NCI-H510A treated with DMSO at 0.1 percent for 48 hours (cell line): ENCODE measurements at regions not wholly inside any gene's neighbourhood (a gene's known extent, or its start where the extent isn't known, plus 50 kb on each side); places are given as distances from the start of the nearest gene placed in this dataset.
"Not testable (repeated sequence)": the region's sequence is repeated elsewhere in the genome, so short reads cannot be mapped to it uniquely, and the experiment has no call there.

ENCODE experiments used
- DNase-seq: peaks from one replicate; lab custom pipeline; 2025; lab: John Stamatoyannopoulos, UW

DNA sequence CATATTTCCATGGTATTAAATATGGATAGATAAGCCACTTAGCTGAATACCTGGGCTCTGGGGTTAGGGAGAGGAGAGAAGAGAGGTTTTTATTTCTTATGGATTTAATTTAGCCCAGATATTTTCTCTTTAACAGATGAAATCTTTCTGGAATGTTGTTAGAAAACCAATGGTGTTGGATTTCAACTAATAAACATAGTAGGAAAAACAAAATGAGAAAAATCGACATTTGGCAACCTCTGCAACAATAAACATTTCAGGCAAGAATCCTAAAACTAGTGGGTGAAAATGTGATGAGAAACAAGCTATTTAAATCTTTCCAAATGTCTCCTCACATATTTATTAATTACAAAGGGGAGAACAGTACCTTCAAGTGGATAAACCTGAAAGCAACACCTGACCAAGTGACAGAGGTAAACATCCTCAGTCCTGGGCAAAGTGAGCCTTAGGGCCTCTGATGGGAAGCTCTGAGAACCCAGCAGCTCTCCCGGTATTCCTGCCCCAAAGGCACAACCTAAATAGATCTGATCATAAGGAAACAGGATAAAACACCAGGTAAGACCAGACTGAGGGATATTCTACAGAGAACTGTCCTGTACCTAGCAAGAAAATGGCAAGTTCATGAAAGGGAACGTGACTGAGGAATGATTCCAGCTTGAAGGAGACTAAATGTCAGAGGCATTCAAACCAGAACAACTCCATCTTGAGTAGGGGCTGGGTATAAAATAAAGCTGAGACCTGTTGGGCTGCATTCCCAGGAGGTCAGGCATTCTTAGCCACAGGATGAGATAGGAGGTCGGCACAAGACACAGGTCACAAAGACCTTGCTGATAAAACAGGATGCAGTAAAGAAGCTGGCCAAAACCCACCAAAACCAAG is 163.7 kb downstream of the ESM1 start:
- no peak for DNase-seq

DNA sequence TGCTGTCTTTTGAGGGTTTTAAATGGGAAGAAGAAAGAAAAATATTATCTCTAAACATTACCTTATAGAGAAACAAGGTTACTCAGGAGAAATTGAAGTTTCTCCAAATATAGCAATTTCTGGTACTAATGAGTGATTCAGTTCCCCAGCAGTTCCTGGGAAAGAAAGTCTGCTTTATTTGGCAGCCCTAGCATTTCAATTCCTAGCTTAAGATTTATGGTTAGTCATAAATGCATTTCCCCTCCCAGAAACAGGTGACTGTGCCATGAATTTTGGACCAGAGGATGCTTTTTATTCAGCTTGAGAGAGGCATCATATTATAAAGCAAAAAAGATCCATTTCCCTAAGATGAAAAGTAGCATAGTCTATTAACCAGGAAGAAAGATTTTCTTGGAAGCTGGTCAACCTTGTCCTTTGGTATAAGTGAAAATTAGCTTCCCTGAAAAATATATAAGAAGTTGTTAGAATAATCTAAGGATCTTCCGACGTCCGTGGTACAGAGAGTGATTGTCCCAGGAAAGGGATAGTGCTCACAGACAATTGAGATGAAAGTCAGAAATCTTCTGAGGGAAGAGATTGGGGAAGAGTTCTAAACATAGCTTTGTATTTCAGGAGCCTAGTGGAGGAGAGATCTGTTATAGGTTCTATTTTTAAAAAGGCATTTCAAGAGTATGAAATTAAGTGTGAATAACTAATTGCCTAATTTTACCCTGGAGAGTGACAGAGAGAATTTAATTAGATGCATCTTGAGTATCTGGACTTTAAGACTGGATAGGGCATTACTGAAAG is 164.9 kb downstream of the ESM1 start:
- DNase-seq, result no peak

DNA sequence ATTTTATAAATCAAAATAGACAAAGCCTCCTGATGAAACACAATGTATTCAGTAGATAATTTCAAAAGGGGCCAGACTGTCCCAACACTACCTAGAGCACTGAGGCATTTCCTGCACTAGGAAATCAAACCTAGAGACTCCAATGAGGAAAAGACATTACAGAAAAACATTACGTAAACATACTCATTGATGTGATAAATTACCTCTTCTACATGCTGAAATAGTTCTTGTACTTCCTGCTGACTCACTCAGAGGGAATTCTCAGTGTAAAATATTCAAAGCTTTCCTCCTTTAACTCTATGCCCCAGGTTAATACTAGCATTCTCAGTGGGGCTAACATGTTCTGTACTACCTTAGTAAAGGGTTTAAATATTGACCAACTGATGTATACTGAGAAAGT is 178.0 kb downstream of the ESM1 start:
- DNase-seq, result no peak

DNA sequence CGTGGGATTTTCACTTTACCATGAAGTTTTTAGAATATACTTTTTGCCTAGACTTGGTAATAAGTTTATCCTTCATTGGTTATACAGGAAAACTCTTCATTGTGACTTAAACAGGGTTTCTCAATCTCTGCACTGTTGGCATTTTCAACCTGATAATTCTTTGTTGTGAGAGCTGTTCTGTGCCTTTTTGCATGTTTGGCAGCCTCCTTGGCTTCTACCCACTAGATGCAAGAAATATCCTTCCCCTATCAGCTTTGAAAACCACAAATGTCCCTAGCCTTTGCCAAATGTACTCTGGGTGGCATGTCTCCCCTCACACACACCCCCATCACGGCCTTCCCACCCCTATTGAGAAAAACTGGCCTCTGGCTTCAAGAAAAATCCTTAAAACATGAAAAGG is 180.9 kb downstream of the ESM1 start:
- DNase-seq, result no peak

DNA sequence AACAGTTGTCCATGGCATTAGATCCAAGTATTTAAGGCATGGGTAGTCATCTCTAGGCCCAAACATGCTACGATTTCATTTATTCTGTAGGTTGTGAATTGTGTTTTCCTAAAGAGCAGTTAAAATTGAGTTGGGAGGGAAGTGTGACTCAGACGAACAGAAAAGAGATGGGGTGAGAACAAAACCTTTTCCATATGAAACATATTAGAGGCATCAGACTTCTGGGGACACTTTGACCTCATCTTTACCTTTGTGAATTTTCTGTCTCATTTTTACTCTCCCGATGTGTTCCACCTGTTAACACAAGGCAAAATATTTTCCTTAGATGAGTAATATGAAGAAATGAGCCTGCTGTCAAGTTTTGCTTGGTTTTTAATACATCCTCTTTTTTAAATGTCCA is 181.3 kb downstream of the ESM1 start:
- no peak for DNase-seq

DNA sequence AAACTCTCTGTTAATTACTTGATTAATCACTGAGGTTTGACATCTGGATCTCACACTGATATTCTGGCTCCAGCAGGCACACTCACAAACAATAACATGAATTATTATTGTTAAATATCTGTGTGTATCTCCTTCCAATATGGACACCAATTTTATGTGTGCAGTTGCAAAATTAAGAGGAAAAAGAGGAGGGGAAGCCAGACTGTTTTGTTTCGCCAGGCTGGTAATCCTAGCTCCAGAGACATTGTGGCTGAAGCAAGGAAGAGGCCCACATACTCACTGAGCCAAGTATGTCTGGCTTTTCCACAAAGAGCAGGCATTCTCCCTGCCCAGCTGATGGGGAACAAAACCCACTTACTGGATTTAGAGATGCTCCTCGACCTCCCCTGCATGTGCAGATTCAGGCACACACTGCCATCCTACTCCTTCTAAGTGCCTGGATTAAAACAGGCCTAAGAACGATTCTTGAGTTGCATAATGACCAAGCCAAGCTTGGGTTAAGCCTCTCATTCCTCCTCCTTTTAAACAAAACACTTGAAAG is 181.9 kb downstream of the ESM1 start:
- DNase-seq, result no peak

DNA sequence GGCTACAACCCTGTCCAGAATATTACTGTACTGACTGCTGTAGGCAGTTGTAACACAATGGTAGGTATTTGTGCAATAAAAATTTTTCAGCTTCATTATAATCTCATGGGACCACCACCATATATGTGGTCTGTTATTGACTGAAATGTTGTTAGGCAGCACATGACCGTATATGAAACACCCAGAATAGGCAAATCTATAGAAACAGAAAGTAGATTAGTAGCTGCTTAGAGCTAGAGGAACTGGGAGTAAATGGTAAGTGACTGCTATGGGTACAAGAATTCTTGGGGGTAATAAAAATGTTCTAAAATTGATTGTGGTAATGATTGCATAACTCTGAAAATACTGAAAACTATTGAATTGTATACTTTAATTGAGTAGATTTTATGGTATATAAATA is 185.7 kb downstream of the ESM1 start:
- no peak for DNase-seq

DNA sequence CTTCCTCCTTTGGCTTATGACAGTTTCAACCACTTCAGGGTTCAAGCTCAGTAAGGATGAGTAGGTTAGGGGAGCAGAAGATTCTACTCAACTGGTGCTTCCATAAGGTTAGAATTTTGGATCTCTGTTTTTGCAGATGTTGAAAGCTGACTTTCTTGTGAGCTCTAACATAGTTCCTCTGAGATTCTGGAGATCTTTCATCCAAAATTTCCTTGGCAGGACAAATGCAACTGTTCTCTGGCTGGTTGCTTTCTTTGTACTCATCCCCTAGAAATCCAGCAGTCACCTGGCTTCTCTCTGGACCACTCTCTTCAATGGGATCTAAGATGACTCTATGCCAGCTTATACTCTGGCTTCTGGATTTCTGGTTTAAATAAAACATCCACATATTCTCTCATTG is 189.6 kb downstream of the ESM1 start:
- DNase-seq, result no peak

DNA sequence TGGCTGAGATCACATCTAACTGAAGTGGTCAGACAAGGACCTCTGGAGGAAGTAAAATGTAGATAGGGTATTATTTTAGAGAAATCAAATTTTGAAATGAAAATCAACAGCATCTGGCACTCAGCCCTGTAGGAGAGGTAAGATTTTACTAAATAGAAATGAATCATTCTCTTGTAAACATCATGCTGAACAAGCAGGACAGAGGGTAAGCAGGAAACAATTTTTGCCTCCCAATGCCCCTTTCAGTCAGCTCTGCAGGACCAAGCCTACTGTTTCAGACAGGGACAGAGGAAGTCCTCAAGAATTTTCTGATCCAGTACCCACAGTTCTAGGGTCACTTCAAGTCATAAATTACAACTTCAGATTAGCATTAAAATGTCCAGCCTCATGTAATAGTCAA is 190.1 kb downstream of the ESM1 start:
- DNase-seq, result no peak

DNA sequence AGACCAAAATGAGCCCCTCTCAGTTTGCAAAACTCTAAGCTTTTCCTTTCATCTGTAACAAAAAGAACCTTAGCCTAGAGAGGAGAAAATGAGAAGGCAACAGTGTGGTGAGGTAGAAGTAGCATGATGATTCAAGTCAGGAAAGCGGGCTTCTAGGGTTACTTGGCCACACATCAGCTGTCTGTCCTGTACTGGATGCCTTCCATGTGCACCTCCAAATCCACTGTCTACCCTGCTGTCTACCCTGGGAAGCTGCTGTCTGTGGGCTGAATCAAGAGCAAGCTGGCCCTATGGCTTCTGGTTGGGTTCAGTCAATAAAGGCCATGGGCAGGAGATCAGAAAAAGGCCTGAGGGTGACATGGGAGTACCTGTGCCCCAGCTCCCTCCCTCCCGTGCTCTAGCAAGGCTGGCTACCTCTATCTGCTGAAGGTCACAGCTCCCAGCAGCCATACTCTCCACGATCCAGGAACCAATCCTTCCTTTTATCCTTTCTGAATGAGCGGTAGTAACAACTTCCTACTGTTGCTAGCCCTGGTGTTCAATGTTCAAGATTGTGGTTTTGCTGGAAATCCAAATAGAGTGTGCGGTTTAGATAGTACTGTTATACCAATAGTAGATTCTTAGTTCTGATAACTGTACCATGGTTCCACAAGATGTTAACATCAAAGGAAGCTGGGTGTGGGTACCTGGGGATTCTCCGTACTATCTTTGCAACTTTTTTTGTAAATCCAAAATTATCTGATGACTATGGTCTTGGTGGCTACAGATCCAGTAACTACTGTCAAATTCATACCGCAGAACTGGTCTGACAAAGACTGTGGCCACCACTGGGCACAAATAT is 191.0 kb downstream of the ESM1 start:
- DNase-seq, result no peak

DNA sequence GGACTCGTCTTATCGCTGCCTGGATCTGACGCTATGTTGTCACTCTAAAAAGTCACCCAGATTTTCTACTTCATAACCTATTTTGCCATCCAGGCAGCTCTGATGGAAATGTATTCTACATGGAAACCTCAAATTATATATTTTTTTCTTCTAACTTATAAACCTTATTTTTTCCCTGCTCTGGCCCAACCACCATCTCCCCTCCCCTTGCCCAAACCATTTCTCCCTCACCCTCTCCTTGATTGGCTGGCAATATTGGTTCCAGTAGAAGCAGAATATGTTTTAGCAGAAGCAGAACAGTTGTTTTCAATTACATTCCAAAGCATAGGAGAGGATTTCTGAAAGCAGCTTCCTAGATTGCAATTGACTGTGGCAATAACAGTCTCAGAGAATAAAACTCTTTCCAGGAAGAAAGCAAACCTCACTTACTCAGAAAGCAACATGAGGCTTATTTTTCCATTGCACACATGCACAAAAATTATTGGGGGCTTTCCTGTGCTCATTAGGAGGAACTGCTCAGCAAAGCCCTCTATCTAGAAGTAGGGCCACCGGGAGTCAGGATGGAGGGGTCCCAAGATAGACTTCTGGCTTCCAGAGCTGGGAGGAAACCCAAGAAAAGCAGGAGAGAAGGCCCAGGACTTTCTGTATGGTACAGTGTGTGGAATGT is 191.8 kb downstream of the ESM1 start:
- no peak for DNase-seq

DNA sequence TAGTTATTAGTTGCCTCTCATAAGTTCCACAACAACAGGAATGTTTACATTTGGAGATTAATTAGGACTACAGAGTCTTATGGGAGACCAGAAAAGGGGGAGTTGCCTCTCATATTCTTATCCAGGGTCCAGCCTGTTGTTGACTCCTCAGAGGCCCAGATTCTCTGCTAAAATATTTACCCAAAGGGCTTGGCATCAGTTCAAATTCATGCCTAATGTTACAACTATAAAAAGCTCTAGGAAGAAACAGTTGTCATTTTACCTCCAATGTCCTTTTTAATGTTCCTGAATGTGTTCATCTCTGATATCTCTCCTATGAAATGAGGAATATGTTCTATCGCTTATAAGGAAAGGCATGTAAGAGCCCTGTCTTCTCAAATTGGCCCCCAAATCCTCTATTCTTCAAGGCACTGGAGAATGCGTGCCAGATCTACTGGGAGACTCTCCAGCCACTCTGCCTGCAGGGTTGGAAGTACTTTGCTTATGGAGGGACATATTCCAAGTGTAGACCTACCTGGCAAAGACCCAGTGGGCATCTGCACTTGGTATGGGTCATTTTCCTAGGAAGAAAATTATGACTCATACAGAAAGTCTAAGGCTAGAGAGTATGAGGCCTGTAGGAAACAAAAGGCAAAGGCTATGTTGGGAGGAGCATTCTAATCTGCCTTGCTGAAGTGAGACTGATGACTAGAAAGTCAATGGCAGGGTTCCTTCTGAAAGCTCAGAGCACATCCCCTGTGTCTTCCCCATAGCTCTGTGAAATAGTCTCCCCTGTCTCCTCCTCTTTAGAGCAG is 192.6 kb downstream of the ESM1 start:
- DNase-seq, result no peak

DNA sequence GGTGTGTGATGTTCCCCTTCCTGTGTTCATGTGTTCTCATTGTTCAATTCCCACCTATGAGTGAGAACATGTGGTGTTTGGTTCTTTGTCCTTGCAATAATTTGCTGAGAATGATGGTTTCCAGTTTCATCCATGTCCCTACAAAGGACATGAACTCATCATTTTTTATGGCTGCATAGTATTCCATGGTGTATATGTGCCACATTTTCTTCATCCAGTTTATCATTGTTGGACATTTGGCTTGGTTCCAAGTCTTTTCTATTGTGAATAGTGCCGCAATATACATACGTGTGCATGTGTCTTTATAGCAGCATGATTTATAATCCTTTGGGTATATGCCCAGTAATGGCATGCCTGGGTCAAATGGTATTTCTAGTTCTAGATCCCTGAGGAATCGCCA is 197.5 kb downstream of the ESM1 start:
- not testable (repeated sequence) for DNase-seq

DNA sequence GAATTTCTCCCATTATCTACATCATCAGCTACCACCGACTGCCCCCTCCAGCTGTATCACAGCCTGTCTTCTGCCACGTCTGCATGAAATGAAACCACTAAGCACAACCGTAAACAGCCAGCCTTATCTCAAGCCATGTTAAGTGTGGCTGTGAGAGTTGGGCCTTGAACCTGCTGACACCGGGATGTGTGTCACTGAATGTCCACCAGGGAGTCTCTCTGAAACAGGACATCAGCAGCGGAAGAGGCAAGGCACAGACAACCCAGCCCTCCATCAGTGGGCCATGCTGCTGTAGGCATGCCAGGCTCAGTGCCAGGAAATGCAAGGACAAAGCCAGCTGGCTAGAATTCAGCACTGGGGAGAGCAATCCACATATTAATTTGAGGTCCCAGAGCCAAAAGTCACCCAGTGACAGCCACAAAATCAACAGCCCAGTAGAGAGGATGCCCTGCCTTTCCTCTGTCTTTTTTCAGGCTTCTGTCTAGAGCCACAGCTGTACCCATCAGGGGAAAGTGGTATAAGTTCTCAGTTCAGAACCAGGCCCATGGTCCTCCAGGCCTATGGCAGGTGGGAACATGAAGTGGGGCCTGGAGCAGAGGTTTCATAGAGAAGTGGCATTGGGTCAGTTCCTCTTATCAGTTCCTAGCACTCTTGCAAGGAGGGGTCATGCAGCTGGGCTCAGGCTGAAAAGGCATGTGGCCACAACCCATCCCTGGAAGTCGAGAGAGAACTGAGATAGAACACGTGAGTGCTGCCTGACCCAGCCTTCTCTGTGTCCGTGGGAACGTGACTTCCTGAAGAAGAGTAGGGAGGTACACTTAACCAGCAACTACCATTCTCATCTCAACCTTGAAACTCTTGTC is 199.4 kb downstream of the ESM1 start:
- DNase-seq, result no peak

DNA sequence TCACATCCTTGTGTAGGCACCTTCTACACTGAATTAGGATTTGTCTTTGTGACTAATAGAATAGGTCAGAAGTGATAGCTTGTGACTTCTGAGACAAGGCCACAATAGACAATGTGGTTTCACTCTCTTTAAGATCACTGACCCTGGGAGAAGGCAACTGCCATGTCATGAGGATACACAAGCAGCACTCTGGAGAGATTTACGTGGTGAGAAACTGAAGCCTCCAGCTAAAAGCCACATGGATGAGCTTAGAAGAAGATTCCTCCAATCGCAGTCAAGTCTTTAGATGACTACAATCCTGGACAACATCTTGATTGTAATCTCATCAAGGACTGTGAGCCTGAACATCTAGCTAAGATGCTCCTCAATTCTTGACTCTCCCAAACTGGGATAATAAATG is 206.6 kb downstream of the ESM1 start:
- no peak for DNase-seq

DNA sequence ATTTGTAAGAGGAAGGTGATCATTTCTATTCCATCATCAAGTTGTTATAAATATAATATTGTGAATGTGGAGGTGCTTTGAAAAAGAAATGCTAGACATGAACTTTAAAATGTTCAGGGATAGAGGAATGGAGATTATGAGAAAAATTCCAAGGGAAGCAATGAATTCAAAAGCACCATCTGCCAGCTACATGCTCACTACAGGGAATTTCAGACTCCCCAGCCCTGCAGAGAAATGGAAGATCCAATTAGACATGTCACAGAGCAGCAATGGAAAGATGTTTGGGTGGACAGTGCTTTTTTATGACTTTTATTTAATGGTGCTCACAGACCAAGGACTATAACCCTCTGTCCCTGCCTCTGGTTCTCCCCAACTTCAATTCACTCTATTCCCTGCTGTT is 209.7 kb downstream of the ESM1 start:
- DNase-seq, result no peak

DNA sequence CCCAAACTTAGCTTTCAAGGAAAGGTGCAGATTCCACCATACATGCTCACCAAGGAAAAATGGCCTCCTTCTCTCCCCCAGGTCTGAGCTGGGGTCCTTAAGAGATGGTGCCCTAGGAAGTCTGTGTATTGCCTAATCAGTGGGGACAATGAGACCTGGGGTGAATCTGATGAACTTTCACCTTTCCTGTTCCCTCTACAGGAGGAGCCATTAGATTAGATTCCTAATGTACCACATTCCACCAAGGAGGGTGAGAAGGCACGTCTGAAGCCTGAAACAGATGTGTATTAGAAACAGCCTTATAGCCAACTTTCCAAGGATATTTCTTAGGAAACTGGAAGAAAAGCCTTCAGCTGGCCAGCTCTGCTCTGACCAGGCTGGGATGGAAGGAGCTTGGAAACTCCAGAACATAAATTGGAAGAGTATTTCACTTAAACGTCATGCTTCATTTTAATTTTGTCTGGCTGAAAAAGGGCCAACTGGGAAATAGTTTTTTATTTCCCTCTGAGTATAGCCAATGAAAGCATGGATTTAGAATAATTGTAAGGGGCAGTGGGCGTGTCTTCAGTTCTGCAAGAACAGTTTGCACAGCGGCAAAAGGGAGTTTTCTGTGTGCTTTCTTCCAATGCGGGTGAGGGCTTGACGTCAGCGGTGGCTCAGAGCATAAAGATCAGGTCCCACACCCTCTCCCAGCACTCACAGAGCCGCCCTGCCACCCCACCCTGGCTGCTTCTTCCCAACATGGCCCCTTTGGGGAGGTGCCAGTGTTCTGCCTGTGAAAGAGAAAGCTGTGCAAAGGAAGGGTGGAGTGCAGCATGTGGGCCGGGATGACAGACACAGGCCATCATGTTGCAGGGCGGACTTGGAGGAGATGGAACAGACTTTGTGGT is 210.9 kb downstream of the ESM1 start:
- no peak for DNase-seq

DNA sequence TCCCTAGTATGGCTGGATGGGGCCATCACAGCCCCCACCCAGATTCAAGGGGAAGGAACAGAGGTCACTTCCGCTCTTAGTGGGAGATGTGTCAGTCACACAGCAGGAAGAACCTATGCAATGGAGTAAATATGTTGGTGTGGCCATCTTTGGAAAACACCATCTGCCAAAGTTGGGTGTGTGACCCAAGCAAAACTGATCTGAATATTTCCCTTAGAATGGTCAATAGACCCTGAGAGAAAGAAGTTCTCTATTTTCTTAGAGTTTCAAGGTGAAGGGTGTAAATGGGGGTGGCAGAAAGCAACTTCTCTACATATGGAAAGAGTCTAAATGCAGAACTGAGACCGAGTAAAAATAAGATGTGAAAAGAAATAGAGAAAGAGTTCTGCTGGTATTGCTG is 212.7 kb downstream of the ESM1 start:
- no peak for DNase-seq

DNA sequence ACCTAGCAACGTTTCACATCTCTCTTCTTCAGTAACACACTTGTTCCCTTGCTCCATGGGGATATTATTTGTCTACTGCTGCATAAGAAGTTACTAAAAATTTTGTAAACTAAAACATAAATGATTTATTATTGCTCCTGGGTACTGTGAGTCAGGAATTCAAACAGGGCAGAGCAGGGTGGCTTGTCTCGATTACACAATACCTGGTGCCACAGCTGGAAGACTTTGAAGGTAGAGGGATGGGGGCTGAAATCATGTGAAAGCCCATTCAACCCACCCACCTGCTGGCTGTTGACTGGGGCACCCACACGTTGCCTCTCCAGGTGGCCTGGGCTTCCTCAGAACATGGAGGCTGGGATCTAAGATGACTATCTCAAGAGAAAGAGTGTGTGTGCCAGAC is 213.2 kb downstream of the ESM1 start:
- no peak for DNase-seq
